Inferior parietal cortex (tissue), 1 donor: ENCODE measurements at regions not wholly inside any gene's neighbourhood (a gene's known extent, or its start where the extent isn't known, plus 50 kb on each side); places are given as distances from the start of the nearest gene placed in this dataset.

Experiments
- DNase-seq: peaks from one replicate; pipeline ENCODE4 v3.0.0-alpha.2; 2016; ENCODE audit errors: extremely low spot score

GRCh38 chr20:24273251-24273650 lies 196.2 kb upstream of the SYNDIG1 start:
- DNase-seq = no peak

- no peak for DNase-seq
These were observed 208.1 kb upstream of the SYNDIG1 start for GRCh38 chr20:24261351-24261750.

GRCh38 chr20:24257171-24257570 lies 212.3 kb upstream of the SYNDIG1 start:
- no peak for DNase-seq

GRCh38 chr20:24256307-24256706 lies 213.1 kb upstream of the SYNDIG1 start:
- DNase-seq = no peak

GRCh38 chr20:24254480-24254879 lies 214.9 kb upstream of the SYNDIG1 start:
- no peak for DNase-seq

GRCh38 chr20:24253321-24253720 lies 216.1 kb upstream of the SYNDIG1 start:
- DNase-seq = no peak

- DNase-seq = no peak
These were observed 224.3 kb upstream of the SYNDIG1 start for GRCh38 chr20:24245094-24245493.

GRCh38 chr20:24242763-24243162 lies 226.7 kb upstream of the SYNDIG1 start:
- no peak for DNase-seq

GRCh38 chr20:24241466-24241865 lies 228.0 kb upstream of the SYNDIG1 start:
- DNase-seq = no peak

GRCh38 chr20:24236963-24237362 lies 232.5 kb upstream of the SYNDIG1 start:
- DNase-seq = no peak

GRCh38 chr20:24236201-24236600 lies 233.2 kb upstream of the SYNDIG1 start:
- DNase-seq = no peak

GRCh38 chr20:24235296-24236175 lies 233.9 kb upstream of the SYNDIG1 start:
- DNase-seq = no peak

GRCh38 chr20:24227600-24227999 lies 239.0 kb upstream of the GGTLC1 start:
- DNase-seq = no peak

- no peak for DNase-seq
These were observed 223.9 kb upstream of the GGTLC1 start for GRCh38 chr20:24212494-24212893.

GRCh38 chr20:24211972-24212371 lies 223.4 kb upstream of the GGTLC1 start:
- no peak for DNase-seq

- no peak for DNase-seq
These were observed 221.8 kb upstream of the GGTLC1 start for GRCh38 chr20:24210356-24210755.

- DNase-seq = no peak
These were observed 220.1 kb upstream of the GGTLC1 start for GRCh38 chr20:24208652-24209051.

- DNase-seq = no peak
These were observed 219.3 kb upstream of the GGTLC1 start for GRCh38 chr20:24207803-24208300.

GRCh38 chr20:24206995-24207394 lies 218.4 kb upstream of the GGTLC1 start:
- DNase-seq = no peak

GRCh38 chr20:24203526-24204183 lies 215.1 kb upstream of the GGTLC1 start:
- no peak for DNase-seq

- no peak for DNase-seq
These were observed 210.9 kb upstream of the GGTLC1 start for GRCh38 chr20:24199501-24199900.

GRCh38 chr20:24194143-24194542 lies 205.6 kb upstream of the GGTLC1 start:
- DNase-seq = no peak

GRCh38 chr20:24190905-24191304 lies 202.3 kb upstream of the GGTLC1 start:
- DNase-seq = no peak
